AG04450 (cell line): ENCODE measurements at regions not wholly inside any gene's neighbourhood (a gene's known extent, or its start where the extent isn't known, plus 50 kb on each side); places are given as distances from the start of the nearest gene placed in this dataset.

Experiments used
- CTCF ChIA-PET: fragments of 300-600, 350-600 bp; formaldehyde crosslinking; extraction: SDS; loops from one replicate; lab custom pipeline; 2022; ENCODE audit warnings: antibody characterized with exemption, inconsistent platforms; lab: Charles Lee
- POLR2A ChIA-PET: fragments of 350-600 bp; formaldehyde crosslinking; extraction: SDS; loops from one replicate; lab custom pipeline; 2021; ENCODE audit warnings: antibody characterized with exemption, inconsistent platforms; lab: Yijun Ruan, JAX
- DNase-seq: peaks from one replicate; pipeline ENCODE4 v3.0.0-alpha.2; 2011; ENCODE audit warnings: low read depth, low spot score
- H3K27ac ChIP-seq: one replicate; pipeline ENCODE4 v1.5.1; 2012; ENCODE audit warnings: low read depth, low read length, control low read depth
- H3K27me3 ChIP-seq: one replicate; pipeline ENCODE4 v1.6.0; 2012; ENCODE audit warnings: low read length; ENCODE audit not compliant: control insufficient read depth, insufficient read depth
- H3K4me3 ChIP-seq: 2 replicates; pipeline ENCODE4 v1.5.1; 2011; ENCODE audit warnings: mild to moderate bottlenecking, low read depth, low read length, control low read depth
- H3K9me3 ChIP-seq: 2 replicates; pipeline ENCODE4 v1.5.1; 2012; ENCODE audit warnings: low read length; ENCODE audit not compliant: control insufficient read depth, insufficient read depth
- TF ChIP-seq, protein P1 (sequence below): IDR thresholded peaks from 2 replicates; pipeline ENCODE4 v1.5.1; 2011; ENCODE audit warnings: low read depth, low read length, control low read depth, inconsistent platforms

- no peak overlapping the region for H3K4me3 ChIP-seq
- DNase-seq = no peak
- peaks cover 12% of the 10 kb centered on the region; the same call in 1 of the 2 replicates for H3K9me3 ChIP-seq
- POLR2A ChIA-PET = no interaction called here
- TF ChIP-seq, protein P1, sequence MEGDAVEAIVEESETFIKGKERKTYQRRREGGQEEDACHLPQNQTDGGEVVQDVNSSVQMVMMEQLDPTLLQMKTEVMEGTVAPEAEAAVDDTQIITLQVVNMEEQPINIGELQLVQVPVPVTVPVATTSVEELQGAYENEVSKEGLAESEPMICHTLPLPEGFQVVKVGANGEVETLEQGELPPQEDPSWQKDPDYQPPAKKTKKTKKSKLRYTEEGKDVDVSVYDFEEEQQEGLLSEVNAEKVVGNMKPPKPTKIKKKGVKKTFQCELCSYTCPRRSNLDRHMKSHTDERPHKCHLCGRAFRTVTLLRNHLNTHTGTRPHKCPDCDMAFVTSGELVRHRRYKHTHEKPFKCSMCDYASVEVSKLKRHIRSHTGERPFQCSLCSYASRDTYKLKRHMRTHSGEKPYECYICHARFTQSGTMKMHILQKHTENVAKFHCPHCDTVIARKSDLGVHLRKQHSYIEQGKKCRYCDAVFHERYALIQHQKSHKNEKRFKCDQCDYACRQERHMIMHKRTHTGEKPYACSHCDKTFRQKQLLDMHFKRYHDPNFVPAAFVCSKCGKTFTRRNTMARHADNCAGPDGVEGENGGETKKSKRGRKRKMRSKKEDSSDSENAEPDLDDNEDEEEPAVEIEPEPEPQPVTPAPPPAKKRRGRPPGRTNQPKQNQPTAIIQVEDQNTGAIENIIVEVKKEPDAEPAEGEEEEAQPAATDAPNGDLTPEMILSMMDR = no peak
- CTCF ChIA-PET = no interaction called here
- no peaks in the 10 kb centered on the region for H3K27me3 ChIP-seq
- H3K27ac ChIP-seq = no peak overlapping the region
These were observed 541.8 kb downstream of the SOX11 start for GRCh38 chr2:6233993-6234392.

- Histone ChIP-seq H3K4me3 (no peak overlapping the region), H3K27ac (no peak overlapping the region), H3K9me3 (peaks cover 12% of the 10 kb centered on the region; the same call in 1 of the 2 replicates), H3K27me3 (no peaks in the 10 kb centered on the region)
- ChIA-PET POLR2A (no interaction called here), CTCF (no interaction called here)
- TF ChIP-seq, protein P1 = no peak
- DNase-seq = no peak
These were observed 542.5 kb downstream of the SOX11 start for GRCh38 chr2:6234702-6235101.

DNA sequence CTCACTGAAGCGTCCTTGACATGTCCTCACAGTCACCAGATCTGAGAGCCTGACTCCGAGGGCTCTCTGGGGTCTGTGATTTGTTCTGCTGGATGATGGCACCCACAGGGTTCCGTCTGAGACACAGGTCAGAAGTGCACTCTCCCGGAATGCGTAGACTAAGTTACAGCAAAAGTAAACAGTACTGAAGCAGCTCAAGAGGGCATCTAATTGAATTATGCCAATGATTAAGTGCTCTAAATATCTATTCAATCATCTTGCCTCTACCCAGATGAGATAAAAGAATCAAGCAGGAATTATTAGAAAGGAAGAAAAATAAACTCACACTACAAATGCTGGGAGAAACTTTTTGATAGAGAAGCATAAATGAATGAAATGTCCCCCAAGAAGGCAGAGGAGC is 544.1 kb downstream of the SOX11 start:
- TF ChIP-seq, protein P1 = no peak
- DNase-seq = no peak
- Histone ChIP-seq H3K27ac (no peak overlapping the region), H3K9me3 (peaks cover 12% of the 10 kb centered on the region), H3K27me3 (no peaks in the 10 kb centered on the region), H3K4me3 (no peak overlapping the region)
- ChIA-PET POLR2A (no interaction called here), CTCF (no interaction called here)

GRCh38 chr2:6237039-6237660 is 545.0 kb downstream of the SOX11 start:
- no peak for DNase-seq
- Histone ChIP-seq H3K27ac (no peak overlapping the region), H3K27me3 (no peaks in the 10 kb centered on the region), H3K4me3 (no peak overlapping the region), H3K9me3 (peaks cover 12% of the 10 kb centered on the region)
- ChIA-PET CTCF (no interaction called here), POLR2A (no interaction called here)
- TF ChIP-seq, protein P1 = no peak

- POLR2A ChIA-PET = no interaction called here
- no peaks in the 10 kb centered on the region for H3K27me3 ChIP-seq
- no peaks in the 10 kb centered on the region; the same call in 1 of the 2 replicates for H3K9me3 ChIP-seq
- no peak overlapping the region for H3K27ac ChIP-seq
- CTCF ChIA-PET = no interaction called here
- H3K4me3 ChIP-seq = no peak overlapping the region
- TF ChIP-seq, protein P1 = no peak
- DNase-seq = no peak
These were observed 557.4 kb downstream of the SOX11 start for GRCh38 chr2:6249557-6249956.
